ENCODE measurements at regions not wholly inside any gene's neighbourhood (a gene's known extent, or its start where the extent isn't known, plus 50 kb on each side); places are given as distances from the start of the nearest gene placed in this dataset.

- DNase-seq: no peak
These were observed 51.3 kb downstream of the OR10H4 start for GRCh38 chr19:16000024-16000663.

GRCh38 chr19:16001481-16002312, 52.9 kb downstream of the OR10H4 start:
- DNase-seq: peak; percentile 24 to 40

GRCh38 chr19:16002406-16003384, 53.9 kb downstream of the OR10H4 start:
- no peak for DNase-seq

- DNase-seq: no peak
These were observed 54.6 kb downstream of the OR10H4 start for GRCh38 chr19:16003391-16003790.

GRCh38 chr19:16005925-16006324, 57.1 kb downstream of the OR10H4 start:
- DNase-seq: no peak

- DNase-seq: no peak
These were observed 63.7 kb upstream of the TPM4 start for GRCh38 chr19:16012552-16012951.

- no peak for DNase-seq
These were observed 63.0 kb upstream of the TPM4 start for GRCh38 chr19:16013181-16013850.

GRCh38 chr19:16013851-16014840, 62.1 kb upstream of the TPM4 start:
- DNase-seq: no peak

- DNase-seq: no peak
These were observed 61.1 kb upstream of the TPM4 start for GRCh38 chr19:16014923-16015804.

GRCh38 chr19:16015805-16016173, 60.5 kb upstream of the TPM4 start:
- no peak for DNase-seq

GRCh38 chr19:16016226-16017137, 59.8 kb upstream of the TPM4 start:
- no peak for DNase-seq

GRCh38 chr19:16017138-16017490, 59.2 kb upstream of the TPM4 start:
- no peak for DNase-seq

GRCh38 chr19:16018106-16018755, 58.1 kb upstream of the TPM4 start:
- no peak for DNase-seq

- no peak for DNase-seq
These were observed 57.3 kb upstream of the TPM4 start for GRCh38 chr19:16018801-16019551.

- no peak for DNase-seq
These were observed 56.4 kb upstream of the TPM4 start for GRCh38 chr19:16019691-16020448.

- DNase-seq: no peak
These were observed 54.5 kb upstream of the TPM4 start for GRCh38 chr19:16021796-16022195.

GRCh38 chr19:16022251-16022650, 54.0 kb upstream of the TPM4 start:
- DNase-seq: no peak
